ENCODE measurements at regions not wholly inside any gene's neighbourhood (a gene's known extent, or its start where the extent isn't known, plus 50 kb on each side); places are given as distances from the start of the nearest gene placed in this dataset.

DNA sequence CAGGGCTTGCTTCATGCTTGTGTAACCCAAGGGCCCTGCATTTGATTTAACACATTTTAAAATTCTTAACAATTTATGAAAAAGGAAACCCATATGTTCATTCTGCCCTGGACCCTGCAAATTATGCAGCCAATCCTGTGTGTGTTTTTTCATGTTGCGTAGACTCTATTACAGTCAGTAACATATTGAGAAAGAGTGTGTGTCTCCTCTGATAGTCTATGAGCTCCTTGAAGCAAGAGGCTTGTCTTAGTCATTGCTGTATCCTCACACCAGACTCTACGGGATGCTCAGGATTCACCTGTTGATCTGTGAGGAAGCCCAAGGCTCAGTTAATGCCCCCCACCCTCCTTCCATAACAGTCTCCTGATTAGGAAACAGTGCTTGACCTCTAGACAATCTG is 177.3 kb upstream of the DMAC1 start:
- no peak for DNase-seq
- intact Hi-C loops (cut with DNase I; ENCODE audit: low total_unique reads): no loop called here

DNA sequence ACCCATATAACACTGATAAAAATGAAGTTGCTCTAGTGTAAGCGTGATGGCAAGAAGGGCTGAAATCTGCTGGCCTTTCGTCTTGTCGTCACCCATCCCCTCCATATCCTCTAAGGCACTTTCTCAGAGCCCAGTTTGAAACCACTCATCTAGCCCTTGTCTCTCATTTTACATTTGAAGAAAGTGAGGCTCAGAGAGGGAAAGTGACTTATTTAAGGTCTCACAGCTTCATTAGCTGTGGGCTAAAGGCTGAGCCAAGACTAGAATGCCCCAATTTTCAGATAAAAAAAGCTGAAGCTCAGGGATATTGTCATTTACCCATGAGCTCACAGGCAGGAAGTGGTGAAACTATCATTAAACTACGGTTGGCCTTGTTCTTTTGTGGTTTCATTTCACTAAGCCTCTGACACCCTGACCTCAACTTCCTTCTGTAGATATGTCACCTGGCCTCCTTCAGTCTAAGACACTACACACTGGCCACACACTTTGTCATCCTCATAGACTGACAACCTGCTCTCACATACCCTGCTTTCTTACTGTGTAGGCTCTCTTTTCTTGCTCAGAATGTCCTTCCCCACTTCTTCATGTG is 176.7 kb upstream of the DMAC1 start:
- H3K4me3 ChIP-seq: no peak overlapping the region
- H3K9me3 ChIP-seq: no peaks in the 10 kb centered on the region
- DNase-seq: no peak
- H3K27me3 ChIP-seq: no peaks in the 10 kb centered on the region
- TF ChIP-seq POLR2A (IDR thresholded peaks at IDR 0.05) (no peak), CTCF (IDR thresholded peaks at IDR 0.05) (no peak)
- H3K4me1 ChIP-seq: no peaks in the 10 kb centered on the region
- H3K36me3 ChIP-seq: no peaks in the 10 kb centered on the region
- intact Hi-C loops (cut with DNase I; ENCODE audit: low total_unique reads): no loop called here
- H3K27ac ChIP-seq: no peak overlapping the region

More for the DNA sequence above, 177.3 kb upstream of the DMAC1 start:
- Histone ChIP-seq H3K9me3 (no peaks in the 10 kb centered on the region), H3K36me3 (no peaks in the 10 kb centered on the region), H3K4me3 (no peak overlapping the region), H3K4me1 (no peaks in the 10 kb centered on the region), H3K27me3 (no peaks in the 10 kb centered on the region), H3K27ac (no peak overlapping the region)
- TF ChIP-seq CTCF (IDR thresholded peaks at IDR 0.05): no peak
- no peak for TF ChIP-seq POLR2A (IDR thresholded peaks at IDR 0.05)

GRCh38 chr9:7975336-7975735 is 175.8 kb upstream of the DMAC1 start:
- DNase-seq: no peak
- Histone ChIP-seq H3K27ac (no peak overlapping the region), H3K4me3 (no peak overlapping the region), H3K36me3 (no peaks in the 10 kb centered on the region), H3K4me1 (no peaks in the 10 kb centered on the region), H3K9me3 (no peaks in the 10 kb centered on the region), H3K27me3 (no peaks in the 10 kb centered on the region)
- TF ChIP-seq POLR2A (IDR thresholded peaks at IDR 0.05) (no peak), CTCF (IDR thresholded peaks at IDR 0.05) (no peak)
- intact Hi-C loops (cut with DNase I; ENCODE audit: low total_unique reads): no loop called here

GRCh38 chr9:7974335-7974960 is 174.9 kb upstream of the DMAC1 start:
- intact Hi-C loops (cut with DNase I; ENCODE audit: low total_unique reads): no loop called here

More at GRCh38 chr9:7974335-7974960, 174.9 kb upstream of the DMAC1 start:
- Histone ChIP-seq H3K4me3 (no peak overlapping the region), H3K36me3 (no peaks in the 10 kb centered on the region), H3K27me3 (no peaks in the 10 kb centered on the region), H3K4me1 (no peaks in the 10 kb centered on the region), H3K9me3 (no peaks in the 10 kb centered on the region), H3K27ac (no peak overlapping the region)
- TF ChIP-seq POLR2A (IDR thresholded peaks at IDR 0.05) (no peak), CTCF (IDR thresholded peaks at IDR 0.05) (no peak)
- no peak for DNase-seq
